ENCODE measurements at regions not wholly inside any gene's neighbourhood (a gene's known extent, or its start where the extent isn't known, plus 50 kb on each side); places are given as distances from the start of the nearest gene placed in this dataset.
"Not testable (repeated sequence)": the region's sequence is repeated elsewhere in the genome, so short reads cannot be mapped to it uniquely, and the experiment has no call there.

GRCh38 chr18:59038295-59039039, 101.2 kb upstream of the SEC11C start:
- intact Hi-C loops (cut with DNase I; ENCODE audit: low total_unique reads) = no loop called here
- no peak overlapping the region for H3K4me3 ChIP-seq (ENCODE audit: low read depth, poor library complexity, severe bottlenecking)
- no peak for TF ChIP-seq POLR2A (IDR thresholded peaks at IDR 0.05)
- no peak for TF ChIP-seq CTCF (IDR thresholded peaks at IDR 0.05)
- DNase-seq (ENCODE audit: low spot score in 2 of 2) = no peak
- 89 to 93% methylated on average over 8 of the region's 8 CpGs for WGBS, 2 donors

GRCh38 chr18:59039040-59039320, 100.7 kb upstream of the SEC11C start:
- intact Hi-C loops (cut with DNase I; ENCODE audit: low total_unique reads); H3K4me3 ChIP-seq (ENCODE audit: low read depth, poor library complexity, severe bottlenecking); DNase-seq (ENCODE audit: low spot score in 2 of 2): not testable (repeated sequence)
- WGBS, 2 donors = 88 to 91% methylated on average over 1 of the region's 1 CpG

- peak in 1 of 2 donors; percentile 76 for DNase-seq (ENCODE audit: low spot score in 2 of 2)
- H3K4me3 ChIP-seq (ENCODE audit: low read depth, poor library complexity, severe bottlenecking) = no peak overlapping the region
- 96 to 97% methylated on average over 6 of the region's 6 CpGs for WGBS, 2 donors
Observed at GRCh38 chr18:59039449-59039848, 100.2 kb upstream of the SEC11C start.

GRCh38 chr18:59040770-59041148, 98.9 kb upstream of the SEC11C start:
- TF ChIP-seq POLR2A (IDR thresholded peaks at IDR 0.05) = no peak
- TF ChIP-seq CTCF (IDR thresholded peaks at IDR 0.05) = no peak
- H3K4me3 ChIP-seq (ENCODE audit: low read depth, poor library complexity, severe bottlenecking) = no peak overlapping the region
- intact Hi-C loops (cut with DNase I; ENCODE audit: low total_unique reads) = no loop called here
- 89 to 90% methylated on average over 8 of the region's 8 CpGs for WGBS, 2 donors
- DNase-seq (ENCODE audit: low spot score in 2 of 2) = peak in 1 of 2 donors; percentile 64

More at GRCh38 chr18:59039449-59039848, 100.2 kb upstream of the SEC11C start:
- intact Hi-C loops (cut with DNase I; ENCODE audit: low total_unique reads) = no loop called here
- TF ChIP-seq CTCF (IDR thresholded peaks at IDR 0.05) (no peak), POLR2A (IDR thresholded peaks at IDR 0.05) (no peak)

GRCh38 chr18:59041296-59041695, 98.4 kb upstream of the SEC11C start:
- 69 to 74% methylated on average over 6 of the region's 6 CpGs for WGBS, 2 donors
- intact Hi-C loops (cut with DNase I; ENCODE audit: low total_unique reads) = no loop called here
- TF ChIP-seq CTCF (IDR thresholded peaks at IDR 0.05) = no peak
- TF ChIP-seq POLR2A (IDR thresholded peaks at IDR 0.05) = no peak

GRCh38 chr18:59041819-59042815, 97.6 kb upstream of the SEC11C start:
- H3K4me3 ChIP-seq (ENCODE audit: low read depth, poor library complexity, severe bottlenecking) = no peak overlapping the region
- intact Hi-C loops (cut with DNase I; ENCODE audit: low total_unique reads) = no loop called here
- 34 to 46% methylated on average over 10 of the region's 10 CpGs for WGBS, 2 donors
- TF ChIP-seq CTCF (IDR thresholded peaks at IDR 0.05) (no peak), POLR2A (IDR thresholded peaks at IDR 0.05) (no peak)
- peak in 1 of 2 donors; percentile 66 for DNase-seq (ENCODE audit: low spot score in 2 of 2)

More at GRCh38 chr18:59041296-59041695, 98.4 kb upstream of the SEC11C start:
- no peak overlapping the region for H3K4me3 ChIP-seq (ENCODE audit: low read depth, poor library complexity, severe bottlenecking)
- peak in 1 of 2 donors; percentile 17 for DNase-seq (ENCODE audit: low spot score in 2 of 2)
